ENCODE measurements at regions not wholly inside any gene's neighbourhood (a gene's known extent, or its start where the extent isn't known, plus 50 kb on each side); places are given as distances from the start of the nearest gene placed in this dataset.

GRCh38 chr4:126937342-126937741 is 695.4 kb upstream of the INTU start:
- TF ChIP-seq CTCF (IDR thresholded peaks at IDR 0.05; ENCODE audit: low read depth, low read length) (no peak), EZH2phosphoT487 (IDR thresholded peaks at IDR 0.05; ENCODE audit: low read depth) (no peak)
